ENCODE measurements at regions not wholly inside any gene's neighbourhood (a gene's known extent, or its start where the extent isn't known, plus 50 kb on each side); places are given as distances from the start of the nearest gene placed in this dataset.

DNA sequence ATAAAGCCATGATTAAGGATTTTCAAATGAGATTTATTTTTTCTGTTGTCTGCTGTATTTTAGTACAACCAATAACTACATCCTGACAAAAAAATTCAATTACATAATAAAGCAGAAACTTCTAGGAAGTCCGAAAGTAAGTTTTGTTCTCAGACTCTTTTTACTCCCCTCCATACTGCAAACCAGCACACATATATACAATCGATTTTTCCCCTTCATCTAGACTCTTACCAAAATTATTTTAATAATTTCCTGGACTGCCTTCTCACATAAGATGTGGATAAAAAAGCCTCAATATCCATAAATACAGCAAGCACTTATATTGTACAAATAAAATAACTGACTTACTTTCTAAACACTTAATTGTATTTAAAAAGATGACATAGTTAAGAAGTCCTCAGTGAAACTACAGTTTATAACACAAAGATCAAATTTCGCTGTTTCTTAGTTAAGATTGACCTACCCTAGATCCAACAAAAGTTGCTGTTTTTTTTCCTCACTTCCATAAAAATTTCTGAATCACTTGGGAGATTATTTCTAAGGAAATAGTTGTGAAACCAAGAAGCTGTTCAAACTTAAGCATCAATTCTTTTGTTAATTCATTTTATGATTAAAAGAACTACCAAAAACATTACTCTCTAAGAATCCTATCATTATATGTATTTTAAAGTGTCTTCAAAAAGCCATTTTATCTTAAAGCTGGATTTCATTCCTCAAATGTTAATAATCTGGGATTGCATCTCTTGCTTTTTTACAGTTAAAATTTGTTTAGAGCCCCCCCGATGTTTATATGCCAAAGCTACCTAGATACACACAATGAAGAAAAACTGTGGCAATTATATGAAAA lies 74.7 kb upstream of the IFNE start:
- H3K27me3 Mint-ChIP-seq, result peaks cover 11% of the 10 kb centered on the region
- H3K9me3 Mint-ChIP-seq, result no peaks in the 10 kb centered on the region
- H3K4me1 Mint-ChIP-seq, result peaks cover 19% of the 10 kb centered on the region
- no peak overlapping the region for H3K27ac Mint-ChIP-seq
- no peaks in the 10 kb centered on the region for H3K36me3 Mint-ChIP-seq
- POLR2A ChIA-PET, result no interaction called here
- DNase-seq (no peak), ATAC-seq (ENCODE audit: low read depth) (no peak)
- no peak overlapping the region for H3K4me3 Mint-ChIP-seq

DNA sequence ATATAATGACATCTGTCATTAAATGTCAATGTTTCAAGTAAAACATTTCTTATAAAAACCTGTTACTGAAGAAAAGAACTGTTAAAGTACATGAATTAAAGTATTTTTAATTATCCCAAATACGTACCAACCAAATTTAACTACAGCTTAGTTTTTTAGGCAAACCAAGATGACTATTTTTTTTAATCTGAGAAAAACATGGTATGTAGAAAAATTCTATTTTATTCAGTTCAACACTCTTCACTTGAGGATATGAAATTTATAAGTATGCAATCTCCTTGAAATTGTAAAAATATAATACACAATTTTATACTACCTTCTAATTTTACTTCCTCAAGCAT lies 75.3 kb upstream of the IFNE start:
- H3K27ac Mint-ChIP-seq, result no peak overlapping the region
- DNase-seq (no peak), ATAC-seq (ENCODE audit: low read depth) (no peak)
- no peaks in the 10 kb centered on the region for H3K36me3 Mint-ChIP-seq
- peaks cover 11% of the 10 kb centered on the region for H3K27me3 Mint-ChIP-seq
- no peak overlapping the region for H3K4me3 Mint-ChIP-seq
- no peaks in the 10 kb centered on the region for H3K9me3 Mint-ChIP-seq
- peaks cover 14% of the 10 kb centered on the region for H3K4me1 Mint-ChIP-seq
- POLR2A ChIA-PET, result no interaction called here

DNA sequence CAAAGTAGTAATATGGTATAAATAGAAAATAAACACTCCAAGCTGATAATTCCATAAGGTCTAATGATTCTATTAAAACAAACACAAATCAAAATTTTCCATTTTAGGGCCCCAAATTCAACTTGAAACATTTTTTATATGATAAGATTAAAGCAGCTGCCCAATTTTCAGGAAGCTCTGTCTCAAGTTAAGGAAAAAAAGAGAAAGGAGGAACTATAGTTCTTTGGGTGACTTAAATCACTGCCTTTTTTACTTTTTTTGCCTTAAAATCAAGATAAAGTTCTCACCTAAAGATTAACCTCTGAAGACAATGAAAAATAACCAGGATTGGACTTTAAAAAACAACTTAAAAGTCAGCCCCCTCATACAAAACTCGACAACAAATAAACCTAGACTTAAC lies 76.0 kb upstream of the IFNE start:
- DNase-seq, result no peak
- Mint-ChIP-seq H3K4me1 (peaks cover 14% of the 10 kb centered on the region), H3K36me3 (no peaks in the 10 kb centered on the region), H3K4me3 (peak overlapping the region; percentile 97), H3K27me3 (peaks cover 11% of the 10 kb centered on the region), H3K9me3 (no peaks in the 10 kb centered on the region), H3K27ac (no peak overlapping the region)
- POLR2A ChIA-PET, result interaction anchor here (0.8 to 2.3 kb wide), 2 partner anchors 19 to 38 kb away, joined by 3 to 11 read pairs; no protein-coding TSS in a partner anchor
- ATAC-seq (ENCODE audit: low read depth), result no peak

DNA sequence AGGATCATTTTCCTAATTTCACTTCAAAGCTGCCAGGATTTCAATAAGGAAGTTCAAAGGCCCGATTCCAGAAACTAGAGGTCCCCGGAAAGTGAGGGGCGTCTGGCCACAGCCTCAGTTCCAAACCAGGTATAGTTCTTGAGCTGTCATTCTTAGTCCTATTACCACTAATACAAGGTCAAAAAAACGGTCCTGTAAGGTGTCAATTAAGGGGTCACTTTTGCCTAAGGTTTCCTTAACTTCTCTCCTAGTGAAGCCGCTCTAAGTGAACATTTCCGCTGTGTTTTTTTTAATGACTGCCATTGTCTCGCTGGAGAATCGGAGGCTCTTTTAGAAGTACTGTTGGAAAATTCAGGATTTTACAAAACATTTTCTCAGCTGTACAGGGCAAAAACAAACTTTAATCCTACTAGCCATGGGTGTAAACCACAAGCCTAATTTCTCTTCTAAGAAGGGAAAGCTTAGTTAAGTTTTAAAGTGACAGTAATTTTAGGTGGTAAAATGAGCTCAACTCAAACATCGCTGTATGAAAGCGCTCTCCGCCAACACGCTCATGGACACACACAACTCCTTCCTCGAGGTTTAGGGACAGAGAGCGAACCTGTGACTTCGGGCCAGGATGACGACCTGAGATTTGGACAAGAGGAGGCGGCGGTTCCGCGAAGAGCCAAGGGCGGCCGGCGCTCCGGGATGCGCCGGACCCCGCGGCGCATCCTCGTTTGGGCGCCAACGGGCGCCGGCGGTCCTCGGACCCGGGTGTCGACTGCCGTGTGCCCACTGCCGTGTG lies 76.7 kb upstream of the IFNE start:
- POLR2A ChIA-PET, result interaction anchor here (0.8 to 2.3 kb wide), 8 partner anchors 10 to 150 kb away, joined by 3 to 11 read pairs (median 4); no protein-coding TSS in a partner anchor
- ATAC-seq (ENCODE audit: low read depth) (peak; percentile 35), DNase-seq (no peak)
- Mint-ChIP-seq H3K4me3 (peak overlapping the region; percentile 97), H3K27ac (peak overlapping the region; percentile 83), H3K27me3 (peaks cover 11% of the 10 kb centered on the region), H3K36me3 (no peaks in the 10 kb centered on the region), H3K4me1 (peaks cover 16% of the 10 kb centered on the region), H3K9me3 (no peaks in the 10 kb centered on the region)

DNA sequence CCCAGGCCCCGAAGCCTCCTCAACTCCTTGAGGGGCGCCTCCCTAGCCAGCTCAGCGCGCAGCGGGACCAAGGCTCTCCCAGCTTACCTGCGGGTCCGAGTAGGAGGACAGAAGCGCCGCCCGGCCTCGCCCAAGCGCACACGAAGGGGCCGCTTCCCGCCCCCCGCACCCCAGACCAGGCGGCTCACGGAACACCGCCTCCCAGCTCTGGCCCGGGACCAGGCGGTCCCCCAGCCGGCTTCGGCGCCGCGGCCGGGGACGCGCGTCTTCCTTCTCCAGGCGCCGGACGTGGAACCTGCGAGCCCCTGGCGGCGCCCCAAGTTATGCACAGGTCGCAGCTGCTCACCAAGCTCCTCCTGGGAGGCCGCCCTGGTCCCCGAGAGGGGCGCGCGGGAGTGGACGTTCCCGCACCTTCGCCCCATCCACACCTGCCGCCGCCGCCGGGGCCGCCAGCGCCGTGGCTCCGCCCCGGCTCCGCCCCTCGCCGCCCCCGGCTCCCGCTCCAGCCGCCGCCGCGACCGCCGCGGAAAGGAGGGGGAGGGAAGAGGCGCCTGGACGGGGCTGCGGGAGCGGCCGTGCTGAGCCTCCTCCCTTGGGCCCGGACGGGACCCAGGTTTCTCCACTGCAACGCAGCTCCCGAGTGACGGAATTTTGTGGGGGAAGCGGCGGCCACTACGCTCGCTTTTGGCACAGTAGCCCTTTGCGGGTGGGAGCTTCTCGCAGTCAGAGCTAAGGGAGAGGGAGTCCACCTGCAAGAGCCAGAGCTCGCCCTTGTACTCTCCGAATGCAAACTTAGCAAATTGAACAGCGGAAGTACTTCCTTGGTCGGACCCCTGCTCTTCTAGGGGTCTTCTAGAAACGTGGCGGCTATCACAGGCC lies 77.5 kb upstream of the IFNE start:
- peak; percentile 73 for DNase-seq
- POLR2A ChIA-PET, result interaction anchor here (0.5 to 2.3 kb wide), 8 partner anchors 10 to 149 kb away, joined by 3 to 11 read pairs (median 4); no protein-coding TSS in a partner anchor
- peak; percentile 81 for ATAC-seq (ENCODE audit: low read depth)
- peak overlapping the region; percentile 62 for H3K27ac Mint-ChIP-seq
- peak overlapping the region; percentile 97 for H3K4me3 Mint-ChIP-seq
- no peaks in the 10 kb centered on the region for H3K36me3 Mint-ChIP-seq
- H3K9me3 Mint-ChIP-seq, result no peaks in the 10 kb centered on the region
- H3K27me3 Mint-ChIP-seq, result peaks cover 11% of the 10 kb centered on the region
- H3K4me1 Mint-ChIP-seq, result peaks cover 23% of the 10 kb centered on the region

DNA sequence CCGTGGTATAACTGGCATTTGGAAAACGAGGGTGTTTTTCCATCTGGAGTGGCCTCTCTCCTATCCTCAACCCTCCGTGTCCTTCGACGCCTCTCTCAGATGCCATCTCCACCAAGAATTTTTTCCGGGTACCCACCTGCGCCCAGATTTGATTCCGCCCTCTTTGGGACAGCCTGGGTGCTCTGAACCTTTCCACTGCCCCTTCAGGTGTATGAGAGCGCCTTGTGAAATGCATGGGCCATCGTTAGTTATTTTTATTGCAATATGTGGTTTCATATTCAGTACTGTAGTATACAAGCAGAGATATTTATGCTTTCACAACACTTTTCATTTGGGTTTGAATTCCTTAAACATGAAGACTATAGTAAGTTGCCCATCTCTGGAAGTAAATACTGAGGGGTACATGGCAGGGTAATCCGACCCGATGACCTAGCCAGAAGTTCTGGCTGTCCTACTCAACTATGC lies 78.2 kb upstream of the IFNE start:
- ATAC-seq (ENCODE audit: low read depth), result no peak
- H3K36me3 Mint-ChIP-seq, result no peaks in the 10 kb centered on the region
- peak overlapping the region; percentile 77 for H3K4me3 Mint-ChIP-seq
- peak overlapping the region; percentile 64 for H3K27ac Mint-ChIP-seq
- peaks cover 11% of the 10 kb centered on the region for H3K27me3 Mint-ChIP-seq
- DNase-seq, result no peak
- H3K9me3 Mint-ChIP-seq, result no peaks in the 10 kb centered on the region
- POLR2A ChIA-PET, result interaction anchor here (0.5 to 2.3 kb wide), 3 partner anchors 16 to 148 kb away, joined by 3 to 11 read pairs (median 4); no protein-coding TSS in a partner anchor
- H3K4me1 Mint-ChIP-seq, result peaks cover 23% of the 10 kb centered on the region

DNA sequence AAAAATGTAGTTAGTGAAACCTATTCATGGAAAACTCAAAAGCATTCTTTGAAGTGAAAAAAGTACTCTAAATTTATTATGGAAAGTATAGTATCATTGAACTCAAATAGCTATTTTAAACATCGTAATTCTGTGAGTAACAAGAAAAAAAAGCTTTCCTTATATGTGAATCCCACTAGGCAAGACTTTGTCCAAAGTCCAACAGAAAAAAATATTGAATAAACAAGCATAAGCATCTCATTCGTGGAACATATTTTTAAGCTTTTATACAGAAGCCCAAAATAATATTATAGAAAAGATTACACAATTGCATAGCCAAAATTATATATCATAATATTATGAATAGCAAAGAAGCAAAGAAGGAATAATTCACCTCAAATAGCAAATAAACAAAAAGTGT lies 79.4 kb upstream of the IFNE start:
- Mint-ChIP-seq H3K27me3 (peaks cover 11% of the 10 kb centered on the region), H3K27ac (no peak overlapping the region), H3K36me3 (no peaks in the 10 kb centered on the region), H3K4me3 (no peak overlapping the region), H3K9me3 (no peaks in the 10 kb centered on the region), H3K4me1 (peaks cover 25% of the 10 kb centered on the region)
- DNase-seq (no peak), ATAC-seq (ENCODE audit: low read depth) (no peak)
- POLR2A ChIA-PET, result no interaction called here

DNA sequence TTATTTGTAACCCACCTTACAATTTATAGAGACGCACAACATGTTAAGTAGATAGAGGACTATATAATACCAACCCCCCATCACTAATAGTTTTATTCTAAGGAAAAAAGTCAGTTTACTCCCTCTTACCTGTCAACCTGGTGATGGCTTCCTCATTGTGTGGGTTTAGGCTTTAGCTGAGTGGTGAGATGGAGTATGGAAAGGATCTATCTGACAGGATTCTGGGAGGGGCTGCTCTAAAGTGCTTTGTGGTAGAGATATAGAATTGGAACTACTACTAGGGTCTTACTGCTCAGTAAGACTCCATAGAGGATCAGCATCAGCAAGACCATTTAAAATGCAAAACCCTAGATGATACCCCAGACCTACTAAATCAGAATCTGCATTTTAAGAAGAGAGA lies 82.1 kb upstream of the IFNE start:
- peaks cover 15% of the 10 kb centered on the region for H3K4me1 Mint-ChIP-seq
- no peaks in the 10 kb centered on the region for H3K9me3 Mint-ChIP-seq
- H3K4me3 Mint-ChIP-seq, result no peak overlapping the region
- no peak for ATAC-seq (ENCODE audit: low read depth)
- no peaks in the 10 kb centered on the region for H3K36me3 Mint-ChIP-seq
- no peak for DNase-seq
- H3K27me3 Mint-ChIP-seq, result peaks cover 8% of the 10 kb centered on the region
- H3K27ac Mint-ChIP-seq, result no peak overlapping the region
- POLR2A ChIA-PET, result interaction anchor here (1.5 kb wide), 1 partner anchor 10 kb away, joined by 3 read pairs; no protein-coding TSS in a partner anchor

DNA sequence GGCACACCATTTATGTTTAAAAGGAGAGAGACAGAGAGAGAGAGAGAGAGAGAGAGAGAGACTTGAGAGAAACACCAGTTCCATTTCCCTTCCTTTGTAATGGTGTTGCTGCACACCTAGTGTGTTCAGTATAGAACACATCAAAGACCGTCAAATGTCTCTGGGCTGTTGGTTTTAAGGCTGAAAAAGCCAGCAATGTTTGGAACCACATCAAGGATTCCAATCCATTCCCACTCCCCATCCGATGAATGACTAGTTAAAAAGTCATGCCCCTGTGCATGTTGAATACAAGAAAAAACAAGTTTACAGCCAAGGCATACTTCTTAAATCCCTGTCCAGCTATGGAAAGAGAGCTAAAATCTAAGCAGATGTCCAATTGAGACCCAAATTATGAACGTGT lies 83.0 kb upstream of the IFNE start:
- H3K27me3 Mint-ChIP-seq, result peaks cover 8% of the 10 kb centered on the region

DNA sequence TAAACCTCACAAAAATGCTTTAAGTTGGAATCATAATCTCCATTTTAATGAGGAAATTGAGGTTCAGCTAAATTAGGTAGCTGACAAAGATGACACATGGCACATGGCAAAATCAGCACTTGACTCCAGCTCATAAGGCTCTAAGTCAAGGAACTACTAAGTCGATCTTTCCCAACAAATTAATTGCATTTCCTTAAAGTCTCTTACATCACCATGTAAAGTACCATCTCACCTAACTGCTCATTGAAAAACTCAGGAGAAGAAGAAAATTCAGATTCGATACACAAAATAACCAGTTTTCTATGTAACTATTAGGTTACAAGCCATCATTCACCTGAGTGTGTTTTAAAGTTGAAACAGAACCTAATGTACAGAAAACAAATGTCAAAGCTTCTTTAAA lies 85.8 kb upstream of the IFNE start:
- peaks cover 10% of the 10 kb centered on the region for H3K27me3 Mint-ChIP-seq
- DNase-seq (no peak), ATAC-seq (ENCODE audit: low read depth) (no peak)
- H3K4me1 Mint-ChIP-seq, result peaks cover 13% of the 10 kb centered on the region
- no peak overlapping the region for H3K4me3 Mint-ChIP-seq
- POLR2A ChIA-PET, result no interaction called here
- no peaks in the 10 kb centered on the region for H3K36me3 Mint-ChIP-seq
- no peak overlapping the region for H3K27ac Mint-ChIP-seq
- H3K9me3 Mint-ChIP-seq, result no peaks in the 10 kb centered on the region

More for the DNA sequence above, 83.0 kb upstream of the IFNE start:
- H3K4me1 Mint-ChIP-seq, result peaks cover 15% of the 10 kb centered on the region
- H3K4me3 Mint-ChIP-seq, result no peak overlapping the region
- H3K9me3 Mint-ChIP-seq, result no peaks in the 10 kb centered on the region
- no peak for DNase-seq
- no peak overlapping the region for H3K27ac Mint-ChIP-seq
- POLR2A ChIA-PET, result interaction anchor here (1.5 kb wide), 1 partner anchor 9 kb away, joined by 3 read pairs; no protein-coding TSS in a partner anchor
- ATAC-seq (ENCODE audit: low read depth), result no peak
- no peaks in the 10 kb centered on the region for H3K36me3 Mint-ChIP-seq

DNA sequence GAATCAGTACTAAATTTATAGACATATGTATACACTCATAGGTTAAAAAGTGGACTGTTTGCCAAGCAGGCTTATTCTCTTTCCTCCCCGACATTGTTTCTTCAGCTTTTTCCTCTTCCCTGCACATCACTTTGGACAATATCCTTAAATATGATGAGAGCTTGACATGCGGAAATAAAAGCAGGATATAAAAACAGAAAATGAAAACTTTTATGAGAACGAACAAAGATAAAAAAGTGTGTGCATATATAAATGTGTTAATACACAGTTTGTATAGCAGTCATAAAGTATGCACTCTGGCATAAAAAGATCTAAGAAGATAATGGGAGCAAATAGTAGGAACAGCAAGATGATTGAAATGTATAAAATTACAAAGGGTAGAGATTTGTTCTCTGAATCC lies 86.4 kb upstream of the IFNE start:
- no peak overlapping the region for H3K27ac Mint-ChIP-seq
- POLR2A ChIA-PET, result no interaction called here

DNA sequence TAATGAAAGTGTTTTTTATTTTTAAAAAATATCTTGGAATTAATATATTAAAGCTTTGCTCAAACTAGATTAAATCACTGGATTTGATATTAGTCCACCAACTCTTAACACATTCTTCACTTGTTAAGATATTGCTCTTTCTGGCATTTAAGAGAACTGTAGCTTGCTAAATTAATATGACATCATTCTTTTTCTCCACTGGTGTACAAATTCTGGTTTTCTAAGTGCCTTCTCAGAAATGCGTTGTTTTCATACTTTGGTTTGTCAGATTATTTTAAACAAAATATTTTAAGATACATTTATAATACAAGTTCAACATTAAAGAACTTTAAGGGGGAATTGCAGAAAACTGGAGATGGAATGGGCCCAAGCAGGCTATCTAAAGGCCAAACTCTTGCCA lies 87.6 kb upstream of the IFNE start:
- ATAC-seq (ENCODE audit: low read depth), result no peak
- H3K27me3 Mint-ChIP-seq, result peaks cover 10% of the 10 kb centered on the region
- POLR2A ChIA-PET, result interaction anchor here (0.7 to 1.0 kb wide), 2 partner anchors 10 to 11 kb away, joined by 3 to 4 read pairs; no protein-coding TSS in a partner anchor

More for the DNA sequence above, 86.4 kb upstream of the IFNE start:
- DNase-seq, result no peak
- H3K4me1 Mint-ChIP-seq, result peaks cover 13% of the 10 kb centered on the region
- no peaks in the 10 kb centered on the region for H3K36me3 Mint-ChIP-seq
- ATAC-seq (ENCODE audit: low read depth), result no peak
- no peaks in the 10 kb centered on the region for H3K9me3 Mint-ChIP-seq
- H3K27me3 Mint-ChIP-seq, result peaks cover 10% of the 10 kb centered on the region
- H3K4me3 Mint-ChIP-seq, result no peak overlapping the region

More for the DNA sequence above, 87.6 kb upstream of the IFNE start:
- Mint-ChIP-seq H3K27ac (no peak overlapping the region), H3K4me1 (peaks cover 4% of the 10 kb centered on the region), H3K9me3 (no peaks in the 10 kb centered on the region), H3K36me3 (no peaks in the 10 kb centered on the region), H3K4me3 (no peak overlapping the region)
- DNase-seq, result no peak
